Naive thymus-derived CD4-positive, alpha-beta T cell (primary cell): ENCODE measurements at regions not wholly inside any gene's neighbourhood (a gene's known extent, or its start where the extent isn't known, plus 50 kb on each side); places are given as distances from the start of the nearest gene placed in this dataset.

Experiments
- ATAC-seq: fragments of 150-1000 bp; cut with Tn5 transposase; 2 replicates; pipeline ENCODE4 v1.10.0; 2021; ENCODE audit warnings: mild to moderate bottlenecking, moderate library complexity
- CTCF ChIA-PET: fragments of 350-600 bp; sonication (Branson Sonifier 250); formaldehyde crosslinking; loops from one replicate; lab custom pipeline; 2021; ENCODE audit warnings: antibody characterized with exemption; lab: Charles Lee
- POLR2A ChIA-PET: fragments of 350-600 bp; sonication (Branson Sonifier 250); formaldehyde crosslinking; loops from one replicate; lab custom pipeline; 2021; ENCODE audit warnings: antibody characterized with exemption, inconsistent platforms; lab: Charles Lee
- DNase-seq, 9 donors: peaks; one replicate each; pipeline versions ENCODE4 v3.0.0 to v3.0.0-alpha.2; 2020 to 2022; ENCODE audit warnings: mixed read lengths in 1 of 9
- H3K27ac ChIP-seq: one replicate; pipeline ENCODE4 v1.7.0; 2013; ENCODE audit warnings: mild to moderate bottlenecking, low read depth, low read length, moderate library complexity
- H3K27me3 ChIP-seq, 2 donors: one replicate each; pipeline ENCODE4 v1.7.0; 2013; ENCODE audit warnings: low read length in 2 of 2, mild to moderate bottlenecking in 2 of 2, moderate library complexity in 2 of 2; ENCODE audit not compliant: control insufficient read depth in 2 of 2, insufficient read depth in 2 of 2
- H3K36me3 ChIP-seq, 3 experiments: 1 replicate in 2 of 3; 2 replicates in 1 of 3; pipeline ENCODE4 v1.7.0; 2013; ENCODE audit warnings: low read length in 3 of 3, mild to moderate bottlenecking in 3 of 3, moderate library complexity in 1 of 3; ENCODE audit not compliant: insufficient read depth in 3 of 3, control insufficient read depth in 2 of 3
- H3K4me1 ChIP-seq, 2 donors: one replicate each; pipeline ENCODE4 v1.7.0; 2013; ENCODE audit warnings: low read length in 2 of 2, mild to moderate bottlenecking in 2 of 2, moderate library complexity in 1 of 2; ENCODE audit not compliant: control insufficient read depth in 2 of 2, insufficient read depth in 2 of 2
- H3K4me3 ChIP-seq: 2 replicates; pipeline ENCODE4 v1.7.0; 2013; ENCODE audit warnings: mild to moderate bottlenecking, low read length
- H3K9me3 ChIP-seq, 3 experiments: 1 replicate in 2 of 3; 2 replicates in 1 of 3; pipeline ENCODE4 v1.7.0; 2013; ENCODE audit warnings: low read length in 3 of 3; ENCODE audit not compliant: control insufficient read depth in 2 of 3
- H3K27ac Mint-ChIP-seq, 9 donors: one replicate each; pipeline ENCODE4 v1.8.0; 2020 to 2022; ENCODE audit warnings: mixed read lengths in 9 of 9, mild to moderate bottlenecking in 8 of 9, moderate library complexity in 5 of 9, inconsistent platforms in 2 of 9
- H3K27me3 Mint-ChIP-seq, 5 donors: one replicate each; pipeline ENCODE4 v1.8.0; 2021 to 2022; ENCODE audit warnings: mixed read lengths in 5 of 5, mild to moderate bottlenecking in 1 of 5
- H3K36me3 Mint-ChIP-seq, 5 donors: one replicate each; pipeline ENCODE4 v1.8.0; 2020 to 2022; ENCODE audit warnings: mixed read lengths in 5 of 5, mild to moderate bottlenecking in 3 of 5, inconsistent platforms in 1 of 5
- H3K4me1 Mint-ChIP-seq, 7 donors: one replicate each; pipeline ENCODE4 v1.8.0; 2020 to 2022; ENCODE audit warnings: mixed read lengths in 7 of 7, mild to moderate bottlenecking in 3 of 7, inconsistent platforms in 1 of 7
- H3K4me3 Mint-ChIP-seq, 10 donors: one replicate each; pipeline ENCODE4 v1.8.0; 2020 to 2022; ENCODE audit warnings: mild to moderate bottlenecking in 10 of 10, mixed read lengths in 10 of 10, moderate library complexity in 6 of 10, inconsistent platforms in 2 of 10
- H3K9me3 Mint-ChIP-seq, 11 donors: one replicate each; pipeline ENCODE4 v1.8.0; 2020 to 2022; ENCODE audit warnings: mixed read lengths in 11 of 11, mild to moderate bottlenecking in 4 of 11, inconsistent platforms in 1 of 11, moderate library complexity in 1 of 11
- intact Hi-C, 2 donors: fragments of 100-400 bp; cut with micrococcal nuclease; formaldehyde crosslinking; loops; one replicate each; pipeline ENCODE4 v1.15.1; 2023

- Mint-ChIP-seq H3K4me1 (peaks cover 0 to 6% (median 0%) of the 10 kb centered on the region in 7 donors), H3K4me3 (no peak overlapping the region), H3K36me3 (no peaks in the 10 kb centered on the region), H3K27me3 (peaks cover 0 to 22% (median 2%) of the 10 kb centered on the region in 5 donors), H3K27ac (no peak overlapping the region), H3K9me3 (peaks cover 0 to 13% (median 6%) of the 10 kb centered on the region in 11 donors)
- Histone ChIP-seq H3K9me3 (no peaks in the 10 kb centered on the region), H3K27me3 (no peaks in the 10 kb centered on the region), H3K27ac (no peak overlapping the region), H3K36me3 (no peaks in the 10 kb centered on the region), H3K4me1 (no peaks in the 10 kb centered on the region), H3K4me3 (no peak overlapping the region)
- intact Hi-C loops = no loop called here
- no peak for ATAC-seq
- POLR2A ChIA-PET = no interaction called here
- CTCF ChIA-PET = no interaction called here
- no peak for DNase-seq
These were observed 127.0 kb downstream of the TENT4A start for GRCh38 chr5:6840136-6840793.

- Histone ChIP-seq H3K4me3 (no peak overlapping the region), H3K9me3 (no peaks in the 10 kb centered on the region), H3K27me3 (no peaks in the 10 kb centered on the region), H3K27ac (no peak overlapping the region), H3K4me1 (no peaks in the 10 kb centered on the region), H3K36me3 (no peaks in the 10 kb centered on the region)
- DNase-seq (no peak), ATAC-seq (no peak)
- ChIA-PET POLR2A (no interaction called here), CTCF (no interaction called here)
- H3K27ac Mint-ChIP-seq = no peak overlapping the region
- H3K4me3 Mint-ChIP-seq = no peak overlapping the region
- peaks cover 0 to 15% (median 2%) of the 10 kb centered on the region in 5 donors for H3K27me3 Mint-ChIP-seq
- intact Hi-C loops = no loop called here
- H3K9me3 Mint-ChIP-seq = peaks cover 0 to 3% (median 0%) of the 10 kb centered on the region in 11 donors
- H3K36me3 Mint-ChIP-seq = no peaks in the 10 kb centered on the region
- H3K4me1 Mint-ChIP-seq = peaks cover 0 to 14% (median 8%) of the 10 kb centered on the region in 7 donors
These were observed 130.1 kb downstream of the TENT4A start for GRCh38 chr5:6843335-6843734.

GRCh38 chr5:6843821-6844220 is 130.6 kb downstream of the TENT4A start:
- H3K9me3 Mint-ChIP-seq = peaks cover 0 to 3% (median 0%) of the 10 kb centered on the region in 11 donors
- Histone ChIP-seq H3K4me3 (no peak overlapping the region), H3K9me3 (no peaks in the 10 kb centered on the region), H3K36me3 (no peaks in the 10 kb centered on the region), H3K27ac (no peak overlapping the region), H3K4me1 (no peaks in the 10 kb centered on the region), H3K27me3 (no peaks in the 10 kb centered on the region)
- ATAC-seq (no peak), DNase-seq (no peak)
- no peak overlapping the region for H3K4me3 Mint-ChIP-seq
- intact Hi-C loops = no loop called here
- no peaks in the 10 kb centered on the region for H3K36me3 Mint-ChIP-seq
- CTCF ChIA-PET = no interaction called here
- H3K4me1 Mint-ChIP-seq = peaks cover 0 to 19% (median 8%) of the 10 kb centered on the region in 7 donors
- H3K27ac Mint-ChIP-seq = no peak overlapping the region
- POLR2A ChIA-PET = no interaction called here
- H3K27me3 Mint-ChIP-seq = peaks cover 0 to 15% (median 2%) of the 10 kb centered on the region in 5 donors

DNA sequence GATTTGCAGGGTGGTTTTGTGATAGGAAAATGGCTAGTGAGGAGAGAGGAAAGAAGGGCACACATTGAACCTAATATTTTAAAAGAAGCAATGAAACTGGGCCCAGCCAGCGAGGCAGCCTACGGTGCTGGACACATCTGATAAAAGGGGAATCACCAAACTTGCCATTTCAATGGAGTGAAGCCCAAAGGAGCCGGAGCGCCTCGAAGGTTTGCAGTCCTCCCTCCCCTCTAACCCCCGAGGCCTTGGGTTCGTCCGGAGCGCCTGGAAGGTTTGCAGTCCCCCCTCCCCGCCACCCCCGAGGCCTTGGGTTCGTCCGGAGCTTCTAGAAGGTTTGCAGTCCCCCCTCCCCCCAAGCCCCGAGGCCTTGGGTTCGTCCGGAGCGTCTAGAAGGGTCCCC is 132.6 kb downstream of the TENT4A start:
- POLR2A ChIA-PET = no interaction called here
- Histone ChIP-seq H3K27ac (no peak overlapping the region), H3K4me1 (no peaks in the 10 kb centered on the region), H3K9me3 (no peaks in the 10 kb centered on the region), H3K36me3 (no peaks in the 10 kb centered on the region), H3K27me3 (no peaks in the 10 kb centered on the region), H3K4me3 (no peak overlapping the region)
- H3K36me3 Mint-ChIP-seq = no peaks in the 10 kb centered on the region
- peaks cover 0 to 15% (median 2%) of the 10 kb centered on the region in 5 donors for H3K27me3 Mint-ChIP-seq
- peaks cover 0 to 20% (median 8%) of the 10 kb centered on the region in 7 donors for H3K4me1 Mint-ChIP-seq
- DNase-seq (no peak), ATAC-seq (no peak)
- no peak overlapping the region for H3K4me3 Mint-ChIP-seq
- H3K27ac Mint-ChIP-seq = no peak overlapping the region
- intact Hi-C loops = no loop called here
- H3K9me3 Mint-ChIP-seq = peaks cover 0 to 5% (median 0%) of the 10 kb centered on the region in 11 donors
- CTCF ChIA-PET = no interaction called here

GRCh38 chr5:6847870-6848269 is 134.6 kb downstream of the TENT4A start:
- H3K4me1 Mint-ChIP-seq = peaks cover 0 to 20% (median 8%) of the 10 kb centered on the region in 7 donors
- H3K9me3 Mint-ChIP-seq = peaks cover 0 to 9% (median 4%) of the 10 kb centered on the region in 11 donors
- DNase-seq (peak in 3 of 9 donors; percentile 6 to 15 (median 7)), ATAC-seq (no peak)
- Histone ChIP-seq H3K4me3 (no peak overlapping the region), H3K4me1 (no peaks in the 10 kb centered on the region), H3K36me3 (no peaks in the 10 kb centered on the region), H3K27me3 (no peaks in the 10 kb centered on the region), H3K27ac (no peak overlapping the region), H3K9me3 (peaks cover 0 to 6% (median 0%) of the 10 kb centered on the region in 3 experiments)
- H3K4me3 Mint-ChIP-seq = peak overlapping the region in 4 of 10 donors; percentile 2 to 46 (median 17)
- POLR2A ChIA-PET = no interaction called here
- H3K27ac Mint-ChIP-seq = peak overlapping the region in 3 of 9 donors; percentile 9 to 66 (median 47)
- H3K36me3 Mint-ChIP-seq = peaks cover 0 to 4% (median 0%) of the 10 kb centered on the region in 5 donors
- intact Hi-C loops = no loop called here
- CTCF ChIA-PET = no interaction called here
- peaks cover 0 to 13% (median under 1%) of the 10 kb centered on the region in 5 donors for H3K27me3 Mint-ChIP-seq

DNA sequence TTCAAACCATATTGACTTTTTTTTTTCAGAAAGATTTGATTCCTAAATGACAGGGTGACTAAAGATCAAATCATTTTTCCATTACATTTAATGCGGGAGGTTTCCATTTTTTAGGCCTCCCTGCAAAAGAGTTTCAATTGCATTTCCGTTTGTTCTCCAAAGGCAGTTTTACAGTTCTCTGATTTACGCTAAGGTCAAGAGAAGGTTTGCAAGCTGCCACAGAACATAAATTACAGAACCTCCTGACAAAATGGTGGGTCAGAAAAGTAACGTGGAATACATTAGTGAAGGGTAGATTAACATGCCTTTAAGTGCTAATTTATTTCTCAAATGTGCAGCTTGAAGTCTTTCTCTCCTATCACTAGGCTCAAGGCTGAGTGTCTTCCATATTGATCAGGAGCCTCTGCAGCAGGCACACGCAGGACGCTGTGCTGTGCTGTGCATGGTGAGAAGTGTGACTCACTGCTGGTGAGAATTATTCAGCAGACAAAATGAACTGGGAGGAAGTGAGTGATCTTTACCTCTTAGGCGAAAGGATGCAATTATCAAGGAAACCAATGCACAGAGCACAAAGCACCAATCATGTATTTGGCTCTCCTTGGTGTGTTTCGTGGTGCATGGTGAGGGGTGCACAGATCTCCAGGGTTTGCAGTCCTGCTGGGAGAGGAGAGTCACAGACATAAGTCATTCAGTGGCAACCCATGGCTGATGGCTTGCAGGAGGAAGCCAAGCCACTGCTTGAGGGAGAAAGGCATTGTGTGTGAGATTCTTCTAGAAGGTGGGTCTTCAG is 136.3 kb downstream of the TENT4A start:
- peaks cover 0 to 8% (median 0%) of the 10 kb centered on the region in 5 donors for H3K36me3 Mint-ChIP-seq
- peaks cover 0 to 6% (median 0%) of the 10 kb centered on the region in 5 donors for H3K27me3 Mint-ChIP-seq
- H3K27me3 ChIP-seq = no peaks in the 10 kb centered on the region
- intact Hi-C loops = no loop called here
- peaks cover 0 to 20% (median 8%) of the 10 kb centered on the region in 7 donors for H3K4me1 Mint-ChIP-seq
- POLR2A ChIA-PET = interaction anchor here (0.6 kb wide), 1 partner anchor 18 kb away, joined by 4 read pairs; no protein-coding TSS in a partner anchor
- CTCF ChIA-PET = no interaction called here
- no peak overlapping the region for H3K4me3 Mint-ChIP-seq
- H3K4me1 ChIP-seq = no peaks in the 10 kb centered on the region
- no peak overlapping the region for H3K27ac Mint-ChIP-seq
- H3K36me3 ChIP-seq = no peaks in the 10 kb centered on the region
- H3K9me3 Mint-ChIP-seq = peaks cover 4 to 17% (median 8%) of the 10 kb centered on the region in 11 donors
- peaks cover 0 to 6% (median 0%) of the 10 kb centered on the region in 3 experiments for H3K9me3 ChIP-seq
- DNase-seq (no peak), ATAC-seq (no peak)
- no peak overlapping the region for H3K27ac ChIP-seq
- no peak overlapping the region for H3K4me3 ChIP-seq
